K562 (cell line): ENCODE measurements at regions not wholly inside any gene's neighbourhood (a gene's known extent, or its start where the extent isn't known, plus 50 kb on each side); places are given as distances from the start of the nearest gene placed in this dataset.

Source experiments
- ATAC-seq: fragments of 200-7000 bp; cut with Tn5 transposase; 3 replicates; pipeline ENCODE4 v1.9.1; 2020; ENCODE audit warnings: moderate library complexity
- BruUV-seq: library from RNA; stranded (reverse); fragments of 400-500 nt; replicated peaks from 2 replicates; lab custom pipeline; 2021; lab: Mats Ljungman, UMichigan
- CTCF ChIA-PET: fragments of 300-600 bp; formaldehyde crosslinking; extraction: SDS; loops from one replicate; lab custom pipeline; 2021; ENCODE audit warnings: low intra/inter-chr PET ratio; lab: Yijun Ruan, JAX
- POLR2A ChIA-PET: fragments of 300-600, 350-650 bp; sonication (Branson Sonifier 250); formaldehyde crosslinking; extraction: SDS; loops from one replicate; lab custom pipeline; 2021; ENCODE audit warnings: antibody characterized with exemption, inconsistent platforms; lab: Yijun Ruan, JAX
- DNase-seq, 4 experiments: peaks; one replicate each; pipeline versions ENCODE4 v3.0.0 to v3.0.0-alpha.2; 2011 to 2018; ENCODE audit warnings: low spot score in 3 of 4, mixed read lengths in 3 of 4; ENCODE audit errors: extremely low read depth in 1 of 4
- FAIRE-seq: peaks from 2 replicates; lab custom pipeline; 2011; peaks lifted over from hg19 to GRCh38; lab: Jason Lieb, UNC
- H2AFZ ChIP-seq: 2 replicates; pipeline ENCODE4 v1.6.0; 2011; ENCODE audit warnings: low read depth, low read length, control low read depth, inconsistent platforms
- H3K27ac ChIP-seq: fragments of 200-600 bp; 3 replicates; pipeline ENCODE4 v1.8.0; 2011; ENCODE audit warnings: low read depth, mild to moderate bottlenecking, control low read depth, inconsistent platforms, low read length, moderate library complexity, mixed read lengths; ENCODE audit errors: extremely low read depth
- H3K27me3 ChIP-seq, 2 experiments: fragments of 300-600 bp in 1 of 2; 2 replicates in 1 of 2; 3 replicates in 1 of 2; pipeline versions ENCODE4 v1.6.0 to v1.8.0; 2011; ENCODE audit warnings: inconsistent platforms in 2 of 2, low read length in 2 of 2, mild to moderate bottlenecking in 1 of 2, mixed read lengths in 1 of 2, moderate library complexity in 1 of 2; ENCODE audit not compliant: control insufficient read depth in 2 of 2, insufficient read depth in 2 of 2
- H3K36me3 ChIP-seq: fragments of 300-600 bp; 3 replicates; pipeline ENCODE4 v1.8.0; 2011; ENCODE audit warnings: mild to moderate bottlenecking, low read length, inconsistent platforms; ENCODE audit not compliant: control insufficient read depth, insufficient read depth
- H3K4me1 ChIP-seq, 2 experiments: fragments of 200-600 bp in 1 of 2; replicated peaks in 1 of 2; 2 replicates in 1 of 2; 3 replicates in 1 of 2; pipeline versions ENCODE4 v1.5.1 to v1.8.0; 2011; ENCODE audit warnings: inconsistent platforms in 2 of 2, low read length in 2 of 2, mild to moderate bottlenecking in 1 of 2, mixed read lengths in 1 of 2, moderate library complexity in 1 of 2; ENCODE audit not compliant: control insufficient read depth in 2 of 2, insufficient read depth in 2 of 2
- H3K4me2 ChIP-seq: 2 replicates; pipeline ENCODE4 v1.6.1; 2011; ENCODE audit warnings: low read length, control low read depth, inconsistent platforms, mixed read lengths; ENCODE audit not compliant: insufficient read depth
- H3K4me3 ChIP-seq: fragments of 200-600 bp; sonication (generic), shearing (Covaris generic); 2 replicates; pipeline ENCODE4 v1.5.1; 2016; ENCODE audit warnings: control low read depth, inconsistent platforms
- H3K79me2 ChIP-seq: fragments of 200-600 bp; 3 replicates; pipeline ENCODE4 v1.8.0; 2011; ENCODE audit warnings: low read length, inconsistent platforms; ENCODE audit not compliant: control insufficient read depth, insufficient read depth
- H3K9ac ChIP-seq, 2 experiments: 2 replicates each; pipeline versions ENCODE4 v1.6.0 to v1.6.1; 2011; ENCODE audit warnings: low read depth in 2 of 2, low read length in 2 of 2, control low read depth in 1 of 2, inconsistent platforms in 1 of 2, mild to moderate bottlenecking in 1 of 2, mixed read lengths in 1 of 2; ENCODE audit not compliant: insufficient read depth in 1 of 2
- H3K9me1 ChIP-seq: one replicate; pipeline ENCODE4 v1.6.0; 2011; ENCODE audit warnings: inconsistent platforms, mild to moderate bottlenecking, low read length, moderate library complexity; ENCODE audit not compliant: control insufficient read depth, insufficient read depth
- H3K9me3 ChIP-seq: replicated peaks from 2 replicates; pipeline ENCODE4 v1.5.1; 2011; ENCODE audit warnings: low read depth, low read length, inconsistent platforms; ENCODE audit not compliant: control insufficient read depth, insufficient read depth
- H4K20me1 ChIP-seq: replicated peaks from 2 replicates; pipeline ENCODE4 v1.6.1; 2011; ENCODE audit warnings: low read length, inconsistent platforms, mixed read lengths; ENCODE audit not compliant: control insufficient read depth, insufficient read depth
- CEBPB ChIP-seq: fragments of 450-650 bp; IDR thresholded peaks from 2 replicates; pipeline ENCODE4 v1.6.1; 2016; ENCODE audit warnings: missing genetic modification characterization, missing compliant biosample characterization
- CHAMP1 ChIP-seq: fragments of 450-650 bp; IDR thresholded peaks from 2 replicates; pipeline ENCODE4 v1.6.1; 2016; ENCODE audit warnings: mild to moderate bottlenecking
- L3MBTL2 ChIP-seq: fragments of 450-650 bp; IDR thresholded peaks from 2 replicates; pipeline ENCODE4 v1.6.1; 2016; ENCODE audit warnings: mild to moderate bottlenecking, moderate library complexity
- MAFF ChIP-seq: IDR thresholded peaks from 2 replicates; pipeline ENCODE4 v1.6.1; 2012; ENCODE audit warnings: low read length, improper control_type of control experiment
- MIER1 ChIP-seq: fragments of 450-650 bp; IDR thresholded peaks from 2 replicates; pipeline ENCODE4 v1.6.1; 2016; ENCODE audit warnings: antibody characterized with exemption, mild to moderate bottlenecking, low read depth
- SMARCA5 ChIP-seq: fragments of 450-650 bp; IDR thresholded peaks from 2 replicates; pipeline ENCODE4 v1.6.1; 2016
- STAT6 ChIP-seq: sonication (generic); formaldehyde crosslinking; IDR thresholded peaks from 2 replicates; pipeline ENCODE4 v1.8.1; 2023; ENCODE audit warnings: mild to moderate bottlenecking, missing genetic modification reagents
- TRIM24 ChIP-seq, 2 experiments: fragments of 450-650 bp; IDR thresholded peaks; 2 replicates each; pipeline ENCODE4 v1.6.1; 2016
- ZMIZ1 ChIP-seq, 2 experiments: fragments of 150-350 bp in 1 of 2; IDR thresholded peaks; 2 replicates each; pipeline ENCODE4 v1.6.1; 2012 to 2016; ENCODE audit warnings: low read depth in 2 of 2, low read length in 2 of 2, mild to moderate bottlenecking in 1 of 2, moderate library complexity in 1 of 2
- ZNF75A ChIP-seq: fragments of 450-650 bp; formaldehyde crosslinking; IDR thresholded peaks from 2 replicates; pipeline ENCODE4 v1.4.0; 2020; ENCODE audit warnings: mild to moderate bottlenecking
- WGBS: fragments of 100-300 bp; shearing (Covaris generic); methylation state at CpG from one replicate; pipeline ENCODE4 v1.1.6; 2016; ENCODE audit warnings: low coverage, mixed read lengths; ENCODE audit not compliant: insufficient coverage; ENCODE audit errors: missing lambda C conversion rate; 5-methylcytosine and 5-hydroxymethylcytosine counted together
- in situ Hi-C: fragments of 300-500 bp; cut with MboI; formaldehyde crosslinking; loops from 4 replicates; pipeline ENCODE4 v1.15.0; 2018; ENCODE audit warnings: inconsistent platforms, mixed read lengths
- intact Hi-C: fragments of 100-400 bp; cut with micrococcal nuclease; formaldehyde crosslinking; loops from 2 replicates; pipeline ENCODE4 v1.14.2; 2022
- TF ChIP-seq, protein P1 (sequence below), 2 experiments: IDR thresholded peaks; 2 replicates each; pipeline ENCODE4 v1.6.1; 2012; ENCODE audit warnings: improper control_type of control experiment in 2 of 2, low read depth in 2 of 2, low read length in 2 of 2, borderline replicate concordance in 1 of 2

DNA sequence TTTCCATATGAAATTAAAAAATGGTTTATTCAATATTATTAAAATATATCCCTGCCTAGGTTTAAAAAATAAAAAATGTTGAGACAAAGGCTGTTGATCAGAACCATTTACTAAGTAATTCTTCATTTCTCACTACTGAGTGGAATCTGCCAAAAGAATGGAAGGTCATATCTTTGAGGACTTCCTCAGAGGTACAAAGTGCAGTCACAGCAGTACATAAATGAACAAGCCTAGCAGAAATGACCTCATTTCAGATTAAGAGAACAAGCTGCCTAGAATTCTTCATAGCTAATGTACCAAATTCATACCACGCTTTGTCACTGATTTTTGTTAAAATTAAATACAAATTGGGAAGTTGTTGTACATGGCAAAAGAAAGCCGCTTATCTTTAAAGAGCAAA, 318.9 kb upstream of the TFPI start (continued):
- no peak for TF ChIP-seq SMARCA5
- TF ChIP-seq MIER1 = no peak
- no peak for TF ChIP-seq CEBPB (tag)
- no peak for TF ChIP-seq ZNF75A (CRISPR knock-in tag)
- no peak for TF ChIP-seq TRIM24 (IDR thresholded peaks at IDR 0.05)
- no peak for TF ChIP-seq ZMIZ1 (IDR thresholded peaks at IDR 0.05; ENCODE audit: low read depth in 2 of 2, low read length in 2 of 2)

DNA sequence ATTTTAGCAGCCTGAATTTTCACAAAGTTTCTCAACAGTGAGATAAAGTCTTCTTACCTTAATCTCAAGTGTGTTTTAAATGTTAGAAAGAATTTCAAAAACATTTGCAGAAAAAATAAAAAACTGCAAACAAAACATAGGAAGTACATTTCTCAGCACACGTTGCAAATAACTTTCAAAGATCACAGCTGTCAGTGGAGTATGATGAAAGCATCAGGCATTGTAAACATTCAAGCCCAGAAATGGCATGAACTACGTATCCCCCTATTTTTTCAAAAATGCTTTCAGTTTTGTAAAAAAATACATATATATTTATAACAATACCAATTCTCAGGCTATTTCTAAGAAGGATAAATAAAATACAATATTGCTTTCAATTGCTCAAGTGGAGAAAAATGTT, 320.6 kb upstream of the TFPI start:
- BruUV-seq = no TSS peak
- no peak for DNase-seq
- no peak for ATAC-seq
- ChIA-PET CTCF (no interaction called here), POLR2A (no interaction called here)
- no peaks in the 10 kb centered on the region for H3K9me3 ChIP-seq
- H3K79me2 ChIP-seq = no peaks in the 10 kb centered on the region
- no peak overlapping the region for H3K4me3 ChIP-seq
- 0% methylated on average over 2 of the region's 2 CpGs for WGBS
- in situ Hi-C loops (no loop called here), intact Hi-C loops (no loop called here)
- no peak for FAIRE-seq
- H3K9me1 ChIP-seq = no peaks in the 10 kb centered on the region
- H3K36me3 ChIP-seq = no peaks in the 10 kb centered on the region
- H2AFZ ChIP-seq = no peak overlapping the region
- no peak overlapping the region for H3K4me2 ChIP-seq
- H3K9ac ChIP-seq = no peak overlapping the region
- H3K4me1 ChIP-seq = no peaks in the 10 kb centered on the region
- H3K27ac ChIP-seq = no peak overlapping the region
- no peaks in the 10 kb centered on the region for H3K27me3 ChIP-seq
- no peaks in the 10 kb centered on the region for H4K20me1 ChIP-seq
- TF ChIP-seq L3MBTL2 (no peak), STAT6 (CRISPR knock-in tag) (no peak), MAFF (no peak), CHAMP1 (no peak)
- TF ChIP-seq, protein P1, sequence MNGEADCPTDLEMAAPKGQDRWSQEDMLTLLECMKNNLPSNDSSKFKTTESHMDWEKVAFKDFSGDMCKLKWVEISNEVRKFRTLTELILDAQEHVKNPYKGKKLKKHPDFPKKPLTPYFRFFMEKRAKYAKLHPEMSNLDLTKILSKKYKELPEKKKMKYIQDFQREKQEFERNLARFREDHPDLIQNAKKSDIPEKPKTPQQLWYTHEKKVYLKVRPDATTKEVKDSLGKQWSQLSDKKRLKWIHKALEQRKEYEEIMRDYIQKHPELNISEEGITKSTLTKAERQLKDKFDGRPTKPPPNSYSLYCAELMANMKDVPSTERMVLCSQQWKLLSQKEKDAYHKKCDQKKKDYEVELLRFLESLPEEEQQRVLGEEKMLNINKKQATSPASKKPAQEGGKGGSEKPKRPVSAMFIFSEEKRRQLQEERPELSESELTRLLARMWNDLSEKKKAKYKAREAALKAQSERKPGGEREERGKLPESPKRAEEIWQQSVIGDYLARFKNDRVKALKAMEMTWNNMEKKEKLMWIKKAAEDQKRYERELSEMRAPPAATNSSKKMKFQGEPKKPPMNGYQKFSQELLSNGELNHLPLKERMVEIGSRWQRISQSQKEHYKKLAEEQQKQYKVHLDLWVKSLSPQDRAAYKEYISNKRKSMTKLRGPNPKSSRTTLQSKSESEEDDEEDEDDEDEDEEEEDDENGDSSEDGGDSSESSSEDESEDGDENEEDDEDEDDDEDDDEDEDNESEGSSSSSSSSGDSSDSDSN (IDR thresholded peaks at IDR 0.05; ENCODE audit: borderline replicate concordance in 1 of 2, low read depth in 2 of 2, low read length in 2 of 2) = no peak
